Right lobe of liver (tissue), 6 donors: ENCODE measurements at regions not wholly inside any gene's neighbourhood (a gene's known extent, or its start where the extent isn't known, plus 50 kb on each side); places are given as distances from the start of the nearest gene placed in this dataset.

Experiments
- ATAC-seq, 4 donors: fragments of 200-7000 bp; cut with Tn5 transposase; one replicate each; pipeline ENCODE4 v1.9.1; 2020; ENCODE audit warnings: mild to moderate bottlenecking in 4 of 4, moderate library complexity in 4 of 4
- DNase-seq, 3 donors: peaks; one replicate each; pipeline ENCODE4 v3.0.0-alpha.2; 2020
- H3K27ac ChIP-seq, 3 donors: fragments of 200-600 bp; one replicate each; pipeline ENCODE4 v1.8.0; 2022
- H3K27me3 ChIP-seq, 2 donors: fragments of 200-600 bp; one replicate each; pipeline ENCODE4 v1.8.0; 2022
- H3K36me3 ChIP-seq, 4 donors: fragments of 200-600 bp; sonication (generic) in 1 of 4; one replicate each; pipeline versions ENCODE4 v1.5.1 to v1.8.0; 2017 to 2022; ENCODE audit warnings: control low read depth in 1 of 4
- H3K4me1 ChIP-seq, 4 donors: fragments of 200-600 bp; sonication (generic) in 1 of 4; one replicate each; pipeline versions ENCODE4 v1.5.1 to v1.8.0; 2017 to 2022; ENCODE audit warnings: control low read depth in 1 of 4
- H3K4me3 ChIP-seq, 3 donors: fragments of 200-600 bp; one replicate each; pipeline ENCODE4 v1.8.0; 2022
- H3K9me3 ChIP-seq, 4 donors: fragments of 200-600 bp; sonication (generic) in 1 of 4; one replicate each; pipeline versions ENCODE4 v1.5.1 to v1.8.0; 2017 to 2022; ENCODE audit warnings: control low read depth in 1 of 4
- POLR2A ChIP-seq: fragments of 450-650 bp; IDR thresholded peaks from one replicate; pipeline ENCODE4 v1.6.1; 2017; ENCODE audit warnings: antibody characterized with exemption, mild to moderate bottlenecking
- WGBS: methylation state at CpG from one replicate; pipeline ENCODE4 v1.1.6; 2018; ENCODE audit warnings: low coverage, low lambda C conversion rate; ENCODE audit not compliant: insufficient coverage; ENCODE audit errors: missing lambda C conversion rate; 5-methylcytosine and 5-hydroxymethylcytosine counted together
- intact Hi-C, 2 donors: fragments of 100-400 bp; cut with DNase I; formaldehyde crosslinking; loops; one replicate each; pipeline versions ENCODE4 v1.11.2 to v1.14.1; 2022
- TF ChIP-seq, protein P1 (sequence below), 4 donors: fragments of 200-600 bp in 3 of 4; fragments of 450-650 bp in 1 of 4; IDR thresholded peaks; one replicate each; pipeline versions ENCODE4 v1.5.1 to v1.8.0; 2016 to 2022; ENCODE audit warnings: antibody characterized with exemption in 4 of 4, mild to moderate bottlenecking in 2 of 4
- donor health status: DM: no; HTN: yes; CAD: no.
- donor health status: DM: no; HTN: no; CAD: no.
- donor health status: DM: no; HTN: no; CAD: no.
- donor health status: DM: no; HTN: yes; CAD: no.
- donor health status: DM: no; HTN: yes; CAD: no.

- intact Hi-C loops: no loop called here
- DNase-seq (no peak), ATAC-seq (no peak)
- Histone ChIP-seq H3K4me3 (no peak overlapping the region), H3K4me1 (no peaks in the 10 kb centered on the region), H3K27ac (no peak overlapping the region), H3K36me3 (no peaks in the 10 kb centered on the region), H3K9me3 (no peaks in the 10 kb centered on the region), H3K27me3 (no peaks in the 10 kb centered on the region)
- 88% methylated on average over 4 of the region's 4 CpGs for WGBS
- TF ChIP-seq, protein P1, sequence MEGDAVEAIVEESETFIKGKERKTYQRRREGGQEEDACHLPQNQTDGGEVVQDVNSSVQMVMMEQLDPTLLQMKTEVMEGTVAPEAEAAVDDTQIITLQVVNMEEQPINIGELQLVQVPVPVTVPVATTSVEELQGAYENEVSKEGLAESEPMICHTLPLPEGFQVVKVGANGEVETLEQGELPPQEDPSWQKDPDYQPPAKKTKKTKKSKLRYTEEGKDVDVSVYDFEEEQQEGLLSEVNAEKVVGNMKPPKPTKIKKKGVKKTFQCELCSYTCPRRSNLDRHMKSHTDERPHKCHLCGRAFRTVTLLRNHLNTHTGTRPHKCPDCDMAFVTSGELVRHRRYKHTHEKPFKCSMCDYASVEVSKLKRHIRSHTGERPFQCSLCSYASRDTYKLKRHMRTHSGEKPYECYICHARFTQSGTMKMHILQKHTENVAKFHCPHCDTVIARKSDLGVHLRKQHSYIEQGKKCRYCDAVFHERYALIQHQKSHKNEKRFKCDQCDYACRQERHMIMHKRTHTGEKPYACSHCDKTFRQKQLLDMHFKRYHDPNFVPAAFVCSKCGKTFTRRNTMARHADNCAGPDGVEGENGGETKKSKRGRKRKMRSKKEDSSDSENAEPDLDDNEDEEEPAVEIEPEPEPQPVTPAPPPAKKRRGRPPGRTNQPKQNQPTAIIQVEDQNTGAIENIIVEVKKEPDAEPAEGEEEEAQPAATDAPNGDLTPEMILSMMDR (IDR thresholded peaks at IDR 0.05): no peak
- no peak for TF ChIP-seq POLR2A
These were observed 228.1 kb upstream of the CAMK1G start for GRCh38 chr1:209355415-209355814.

GRCh38 chr1:209356976-209357377 is 226.5 kb upstream of the CAMK1G start:
- no peaks in the 10 kb centered on the region for H3K4me1 ChIP-seq
- DNase-seq (no peak), ATAC-seq (no peak)
- intact Hi-C loops: no loop called here
- H3K9me3 ChIP-seq: no peaks in the 10 kb centered on the region
- WGBS: 71% methylated on average over 6 of the region's 6 CpGs
- no peaks in the 10 kb centered on the region for H3K27me3 ChIP-seq
- no peaks in the 10 kb centered on the region for H3K36me3 ChIP-seq
- no peak overlapping the region for H3K27ac ChIP-seq
- TF ChIP-seq, protein P1 (IDR thresholded peaks at IDR 0.05): no peak
- TF ChIP-seq POLR2A: no peak
- H3K4me3 ChIP-seq: no peak overlapping the region

DNA sequence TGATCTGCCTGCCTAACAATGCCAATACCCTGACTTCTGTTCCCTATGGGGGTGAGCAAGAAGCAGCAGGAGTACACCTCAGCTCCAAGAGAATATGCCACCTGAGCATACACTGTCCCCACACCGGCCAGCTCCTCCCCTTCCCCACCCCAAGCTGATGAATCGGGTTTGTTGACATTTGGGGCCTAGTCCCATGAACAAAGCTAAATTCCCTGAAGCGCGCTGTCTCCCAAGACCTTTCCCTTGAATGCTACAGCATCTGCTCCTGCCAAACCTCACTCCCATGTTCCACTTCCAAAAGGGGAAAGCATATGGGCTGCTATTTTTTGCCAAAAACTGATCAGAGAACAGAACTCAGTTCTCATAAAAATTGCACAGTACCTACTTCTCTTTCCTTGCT is 220.4 kb upstream of the CAMK1G start:
- no peaks in the 10 kb centered on the region for H3K9me3 ChIP-seq
- no peak for TF ChIP-seq POLR2A
- TF ChIP-seq, protein P1 (IDR thresholded peaks at IDR 0.05): no peak
- H3K36me3 ChIP-seq: no peaks in the 10 kb centered on the region
- H3K4me1 ChIP-seq: no peaks in the 10 kb centered on the region
- ATAC-seq: no peak
- intact Hi-C loops: no loop called here
- H3K27me3 ChIP-seq: no peaks in the 10 kb centered on the region
- no peak overlapping the region for H3K4me3 ChIP-seq
- DNase-seq: no peak
- WGBS: 31% methylated on average over 2 of the region's 4 CpGs
- no peak overlapping the region for H3K27ac ChIP-seq

GRCh38 chr1:209364716-209365115 is 218.8 kb upstream of the CAMK1G start:
- no peaks in the 10 kb centered on the region for H3K4me1 ChIP-seq

More at GRCh38 chr1:209364716-209365115, 218.8 kb upstream of the CAMK1G start:
- TF ChIP-seq, protein P1 (IDR thresholded peaks at IDR 0.05): no peak
- 69% methylated on average over 3 of the region's 3 CpGs for WGBS
- DNase-seq (no peak), ATAC-seq (no peak)
- no peaks in the 10 kb centered on the region for H3K36me3 ChIP-seq
- H3K9me3 ChIP-seq: no peaks in the 10 kb centered on the region
- no peaks in the 10 kb centered on the region for H3K27me3 ChIP-seq
- no peak overlapping the region for H3K4me3 ChIP-seq
- H3K27ac ChIP-seq: no peak overlapping the region
- intact Hi-C loops: no loop called here
